Stimulated activated CD8-positive, alpha-beta memory T cell treated with anti-CD3 and anti-CD28 coated beads, Interleukin-4, amount 100 ng/mL, for 48 hours (primary cell): ENCODE measurements at regions not wholly inside any gene's neighbourhood (a gene's known extent, or its start where the extent isn't known, plus 50 kb on each side); places are given as distances from the start of the nearest gene placed in this dataset.
"Not testable (repeated sequence)": the region's sequence is repeated elsewhere in the genome, so short reads cannot be mapped to it uniquely, and the experiment has no call there.

Source experiments
- DNase-seq: peaks from one replicate; pipeline ENCODE4 v3.0.0-alpha.2; 2020

GRCh38 chr6:164690702-164691500, 618.5 kb downstream of the C6orf118 start:
- no peak for DNase-seq

GRCh38 chr6:164690241-164690640, 619.2 kb downstream of the C6orf118 start:
- DNase-seq, result no peak

GRCh38 chr6:164665328-164665727, 644.1 kb downstream of the C6orf118 start:
- no peak for DNase-seq

GRCh38 chr6:164663634-164664033, 645.8 kb downstream of the C6orf118 start:
- DNase-seq, result no peak

- DNase-seq, result no peak
Observed at GRCh38 chr6:164661716-164662115, 647.7 kb downstream of the C6orf118 start.

- DNase-seq, result no peak
Observed at GRCh38 chr6:164660781-164661180, 648.6 kb downstream of the C6orf118 start.

- DNase-seq, result no peak
Observed at GRCh38 chr6:164640956-164641355, 668.4 kb downstream of the C6orf118 start.

GRCh38 chr6:164628302-164628931, 681.0 kb downstream of the C6orf118 start:
- no peak for DNase-seq

GRCh38 chr6:164616917-164617524, 692.4 kb downstream of the C6orf118 start:
- DNase-seq, result no peak

- DNase-seq, result no peak
Observed at GRCh38 chr6:164612751-164613150, 696.7 kb downstream of the C6orf118 start.

- not testable (repeated sequence) for DNase-seq
Observed at GRCh38 chr6:164610859-164611258, 698.5 kb downstream of the C6orf118 start.

GRCh38 chr6:164602415-164602814, 707.0 kb downstream of the C6orf118 start:
- DNase-seq, result not testable (repeated sequence)

- no peak for DNase-seq
Observed at GRCh38 chr6:164581563-164581962, 727.8 kb downstream of the C6orf118 start.

GRCh38 chr6:164579035-164579434, 730.4 kb downstream of the C6orf118 start:
- DNase-seq, result no peak

- no peak for DNase-seq
Observed at GRCh38 chr6:164578616-164579015, 730.8 kb downstream of the C6orf118 start.

GRCh38 chr6:164570801-164571200, 738.6 kb downstream of the C6orf118 start:
- no peak for DNase-seq

GRCh38 chr6:164569509-164569908, 739.9 kb downstream of the C6orf118 start:
- no peak for DNase-seq

GRCh38 chr6:164563924-164564323, 745.5 kb downstream of the C6orf118 start:
- no peak for DNase-seq

GRCh38 chr6:164561656-164562055, 747.7 kb downstream of the C6orf118 start:
- DNase-seq, result no peak

GRCh38 chr6:164554700-164555476, 754.5 kb downstream of the C6orf118 start:
- no peak for DNase-seq

- DNase-seq, result no peak
Observed at GRCh38 chr6:164554226-164554625, 755.2 kb downstream of the C6orf118 start.

- DNase-seq, result no peak
Observed at GRCh38 chr6:164551706-164552105, 757.7 kb downstream of the C6orf118 start.

GRCh38 chr6:164547076-164547475, 762.3 kb downstream of the C6orf118 start:
- no peak for DNase-seq
